ENCODE measurements at regions not wholly inside any gene's neighbourhood (a gene's known extent, or its start where the extent isn't known, plus 50 kb on each side); places are given as distances from the start of the nearest gene placed in this dataset.

DNA sequence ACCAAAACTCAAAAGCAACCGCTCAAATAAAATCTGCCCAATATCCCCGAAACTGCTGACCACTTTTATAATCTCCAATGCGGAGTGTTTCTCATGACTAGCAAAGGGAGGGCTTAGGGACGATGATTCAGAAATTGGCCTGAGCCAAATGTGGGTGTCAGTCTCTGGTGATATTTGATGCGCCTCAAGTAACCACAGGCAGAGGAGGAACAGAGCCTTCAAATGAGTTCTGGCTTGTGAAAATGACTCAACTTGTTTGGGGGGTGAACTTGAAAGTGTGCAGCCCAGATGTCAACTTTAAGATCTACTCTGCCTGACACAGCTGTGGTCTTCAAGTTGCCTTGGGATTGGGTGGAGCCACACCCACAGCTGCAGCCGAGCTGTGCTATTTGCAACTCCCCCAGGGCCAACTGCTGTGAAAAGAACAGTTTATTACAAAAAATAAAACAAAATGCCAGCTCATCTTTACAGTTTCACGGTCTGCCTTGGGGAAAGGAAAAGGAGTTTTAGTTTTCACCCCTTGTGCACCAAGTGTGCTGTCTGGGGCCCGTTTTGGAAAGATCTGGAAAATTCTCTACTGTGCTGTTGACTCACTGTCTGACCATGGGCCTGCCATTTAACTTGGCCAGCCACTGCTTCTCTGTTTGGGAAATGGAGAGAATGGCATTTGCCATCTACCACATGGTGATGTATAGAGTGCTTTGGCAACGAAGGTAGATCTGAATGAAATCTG lies 222.1 kb downstream of the MTX2 start:
- DNase-seq (peak; percentile 17 to 37), ATAC-seq (no peak)
- intact Hi-C loops (cut with DNase I, micrococcal nuclease): no loop called here

- no peak for ATAC-seq
- intact Hi-C loops (cut with DNase I, micrococcal nuclease): no loop called here
- no peak for DNase-seq
Measured at GRCh38 chr2:176492583-176492982, 223.3 kb downstream of the MTX2 start.

GRCh38 chr2:176493226-176493825 lies 224.1 kb downstream of the MTX2 start:
- no peak for ATAC-seq
- DNase-seq: no peak
- intact Hi-C loops (cut with DNase I, micrococcal nuclease): no loop called here

DNA sequence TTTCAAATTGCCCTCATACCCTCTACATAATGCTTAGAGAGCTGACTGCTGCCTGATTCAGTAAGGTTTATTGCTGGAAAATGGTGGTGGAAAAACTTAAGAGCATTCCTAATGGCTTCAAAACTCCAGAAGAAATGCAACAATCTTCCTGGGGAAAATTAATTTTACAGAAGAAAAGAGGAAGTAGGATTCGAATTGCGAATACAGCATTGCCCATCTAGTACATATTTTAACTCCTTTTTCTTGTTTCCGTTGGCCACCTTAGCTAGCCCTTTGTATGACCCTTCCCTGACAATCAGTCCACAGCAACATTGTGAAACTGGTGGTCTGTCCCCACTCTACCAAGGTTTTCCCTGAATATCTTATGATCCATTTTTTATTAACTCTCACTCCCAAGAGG lies 224.7 kb downstream of the MTX2 start:
- intact Hi-C loops (cut with DNase I, micrococcal nuclease): no loop called here
- ATAC-seq: no peak
- no peak for DNase-seq

DNA sequence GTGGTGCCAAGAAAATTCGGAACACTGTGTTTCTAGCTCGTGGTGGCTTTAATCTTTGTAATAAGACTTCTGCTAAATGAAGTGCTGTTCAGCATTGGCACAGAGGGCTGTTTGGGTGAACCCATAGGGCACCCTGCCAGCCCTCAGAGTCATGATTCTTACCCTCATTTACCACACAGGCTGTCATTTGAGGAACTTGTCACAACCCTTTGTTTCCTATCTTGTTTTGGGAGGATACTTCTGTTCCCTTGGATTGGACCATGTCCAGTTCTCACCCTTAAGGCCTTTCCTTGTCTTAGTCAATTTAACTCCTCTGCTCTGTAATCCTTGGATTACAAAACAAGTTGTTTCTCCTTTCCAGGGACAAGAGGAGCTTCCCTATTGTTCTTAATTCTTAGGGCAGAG lies 225.7 kb downstream of the MTX2 start:
- ATAC-seq (no peak), DNase-seq (peak in 1 of 2 donors; percentile 20)
- intact Hi-C loops (cut with DNase I, micrococcal nuclease): no loop called here

GRCh38 chr2:176495826-176496225 lies 226.6 kb downstream of the MTX2 start:
- DNase-seq: no peak
- intact Hi-C loops (cut with DNase I, micrococcal nuclease): no loop called here
- ATAC-seq: no peak

- intact Hi-C loops (cut with DNase I, micrococcal nuclease): no loop called here
- ATAC-seq (peak; percentile 33), DNase-seq (no peak)
Measured at GRCh38 chr2:176496761-176497160, 227.5 kb downstream of the MTX2 start.

GRCh38 chr2:176500901-176501300 lies 231.7 kb downstream of the MTX2 start:
- DNase-seq: no peak
- intact Hi-C loops (cut with DNase I, micrococcal nuclease): no loop called here
- ATAC-seq: no peak

- DNase-seq: no peak
- ATAC-seq: peak; percentile 64
- intact Hi-C loops (cut with DNase I, micrococcal nuclease): no loop called here
Measured at GRCh38 chr2:176501617-176502016, 232.4 kb downstream of the MTX2 start.

- no peak for DNase-seq
- peak; percentile 51 for ATAC-seq
- intact Hi-C loops (cut with DNase I, micrococcal nuclease): no loop called here
Measured at GRCh38 chr2:176502619-176503018, 233.4 kb downstream of the MTX2 start.

GRCh38 chr2:176503776-176504175 lies 234.5 kb downstream of the MTX2 start:
- DNase-seq (no peak), ATAC-seq (peak; percentile 73)
- intact Hi-C loops (cut with DNase I, micrococcal nuclease): no loop called here

DNA sequence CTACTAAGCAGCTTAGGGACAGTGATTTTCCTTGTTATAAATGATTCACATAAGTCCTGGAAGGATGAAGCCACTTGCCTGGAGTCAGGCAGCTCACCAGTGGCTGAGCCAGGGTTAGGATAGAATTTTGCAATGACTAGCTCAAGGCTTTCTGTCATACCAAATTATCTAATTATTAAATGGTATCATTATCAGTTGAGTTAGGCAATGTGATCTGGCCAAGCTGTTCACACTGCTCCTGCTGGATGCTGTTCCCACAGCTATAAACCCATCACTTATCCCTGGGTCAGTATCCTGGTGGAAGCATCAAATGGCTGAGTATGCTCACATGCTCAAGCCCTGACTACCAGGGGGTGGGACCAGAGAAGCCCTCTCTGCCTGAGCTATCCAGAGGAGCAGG lies 235.2 kb downstream of the MTX2 start:
- no peak for ATAC-seq
- DNase-seq: no peak
- intact Hi-C loops (cut with DNase I, micrococcal nuclease): no loop called here

DNA sequence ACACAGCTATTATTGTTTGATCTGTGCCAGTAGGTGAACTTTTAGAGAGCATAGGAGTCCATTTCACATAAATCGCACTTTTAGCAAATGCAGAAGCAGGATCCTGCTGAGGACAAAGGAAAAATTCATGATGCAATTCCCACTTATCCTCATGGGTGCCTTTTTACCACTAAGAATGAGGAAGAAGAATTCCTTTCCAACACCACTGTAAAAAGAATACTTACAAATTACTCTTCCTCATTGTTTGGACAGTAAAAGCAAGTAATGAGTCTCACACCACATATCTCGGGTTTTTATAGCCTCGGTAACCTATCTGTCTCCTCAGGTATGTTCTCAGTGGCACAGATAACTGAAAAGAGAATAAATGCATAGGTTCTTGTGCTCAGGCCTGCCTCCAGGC lies 238.5 kb downstream of the MTX2 start:
- peak; percentile 37 for ATAC-seq
- intact Hi-C loops (cut with DNase I, micrococcal nuclease): no loop called here
- DNase-seq: no peak

DNA sequence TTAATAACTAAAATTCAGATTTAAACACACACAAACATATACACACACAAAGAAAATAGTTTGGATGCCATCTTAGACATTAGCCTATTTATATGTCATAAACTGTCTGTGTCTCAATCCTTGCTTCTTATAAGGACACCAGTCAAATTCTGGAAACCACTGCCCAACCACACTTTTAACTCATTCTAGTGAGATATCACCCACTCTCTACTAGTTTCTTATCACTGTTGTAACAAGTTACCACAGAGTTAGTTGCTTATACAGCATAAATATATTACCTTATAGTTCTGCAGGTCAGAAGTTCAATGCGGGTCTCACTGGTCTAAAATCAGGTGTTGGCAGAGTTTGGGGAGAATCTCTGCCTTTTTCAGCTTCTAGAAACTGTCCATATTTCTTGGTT lies 239.1 kb downstream of the MTX2 start:
- no peak for DNase-seq
- intact Hi-C loops (cut with DNase I, micrococcal nuclease): no loop called here
- no peak for ATAC-seq

DNA sequence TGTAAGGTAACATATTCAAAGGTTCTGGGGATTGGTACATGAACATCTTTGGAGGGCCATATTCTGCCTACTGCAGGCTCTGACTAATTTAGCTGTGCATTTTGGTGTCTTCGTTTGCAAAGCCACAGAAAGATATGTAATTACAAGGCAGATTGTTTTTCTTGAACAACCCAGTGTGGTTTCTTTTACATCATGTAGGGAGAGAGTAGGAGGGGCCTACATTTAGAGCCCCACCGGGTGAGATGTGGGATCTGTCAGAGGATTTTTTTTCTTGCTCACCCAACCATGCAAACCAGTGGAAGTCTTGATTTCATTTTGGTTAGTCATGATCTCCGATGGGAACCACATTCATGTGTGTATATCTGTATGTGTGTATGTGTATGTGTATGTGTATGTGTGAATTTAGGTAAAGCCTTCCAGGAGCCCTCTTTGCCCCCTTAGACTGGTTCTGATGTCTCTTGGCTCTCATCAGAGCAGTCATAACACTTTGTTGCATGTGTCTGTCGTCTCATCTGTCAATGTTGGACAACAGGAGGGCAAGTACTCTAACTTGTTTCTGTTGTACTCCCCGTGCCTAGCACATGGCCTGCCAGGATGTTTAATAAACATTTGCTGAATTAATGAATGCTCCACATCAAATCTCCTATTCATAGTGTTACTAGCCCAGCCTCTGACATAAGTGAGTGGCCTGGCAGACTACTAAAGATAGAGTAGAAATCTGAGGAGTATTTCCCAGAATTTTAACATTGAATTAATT lies 239.9 kb downstream of the MTX2 start:
- intact Hi-C loops (cut with DNase I, micrococcal nuclease): no loop called here
- DNase-seq: no peak
- no peak for ATAC-seq

- DNase-seq (no peak), ATAC-seq (no peak)
- intact Hi-C loops (cut with DNase I, micrococcal nuclease): no loop called here
Measured at GRCh38 chr2:176514276-176514675, 245.0 kb downstream of the MTX2 start.

DNA sequence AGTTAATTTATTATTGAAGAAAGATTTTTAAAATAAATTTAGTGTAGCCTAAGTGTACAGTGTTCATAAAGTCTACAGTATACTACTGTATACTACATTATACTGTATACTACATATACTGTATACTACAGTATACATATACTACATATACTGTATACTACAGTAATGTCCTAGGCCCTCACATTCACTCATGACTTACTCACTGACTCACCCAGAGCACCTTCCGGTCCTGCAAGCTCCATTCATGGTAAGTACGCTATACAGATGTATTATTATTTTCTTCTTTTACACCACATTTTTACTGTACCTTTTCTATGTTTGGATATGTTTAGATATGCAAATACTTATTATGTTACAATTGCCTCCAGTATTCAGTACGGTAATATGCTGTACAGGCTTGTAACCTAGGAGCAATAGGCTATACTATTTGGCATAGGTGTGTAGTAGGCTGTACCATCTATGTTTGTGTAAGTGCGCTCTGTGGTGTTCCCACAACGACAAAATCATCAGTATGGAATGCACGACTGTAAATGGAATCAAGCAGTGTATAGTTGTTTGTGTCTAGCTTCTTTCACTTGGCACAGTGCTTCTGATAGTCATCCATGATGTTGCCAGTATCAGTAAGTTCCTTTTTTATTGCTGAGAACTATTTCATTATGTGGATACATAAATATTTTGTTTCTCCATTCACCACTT lies 245.7 kb downstream of the MTX2 start:
- DNase-seq (no peak), ATAC-seq (no peak)
- intact Hi-C loops (cut with DNase I, micrococcal nuclease): no loop called here

DNA sequence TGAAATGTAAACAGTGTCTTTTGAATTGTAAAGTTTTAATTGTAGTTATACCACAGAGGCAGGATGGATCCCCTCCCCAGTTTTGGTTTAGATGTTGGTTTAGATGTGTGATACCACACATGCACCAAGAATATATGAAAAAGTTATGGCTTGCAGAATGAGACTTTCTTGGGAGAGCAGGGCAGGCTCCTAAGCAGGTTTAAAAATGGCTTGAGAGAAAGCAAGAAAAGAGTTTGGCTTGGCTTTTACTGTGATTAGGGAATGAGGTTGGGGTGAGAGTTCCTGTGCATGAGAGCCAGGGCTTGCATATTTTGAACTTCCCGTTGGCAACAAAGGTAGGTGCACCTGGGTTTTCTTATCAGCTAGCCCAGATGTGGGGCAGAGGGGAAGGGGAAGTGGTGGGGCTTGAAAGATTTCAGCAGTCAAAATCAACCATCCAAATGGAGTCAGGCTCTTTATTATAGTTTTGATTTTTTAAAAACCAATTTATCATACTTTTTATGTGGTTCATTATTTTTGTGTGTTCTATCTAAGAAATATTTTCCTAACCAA lies 246.9 kb downstream of the MTX2 start:
- DNase-seq (no peak), ATAC-seq (no peak)
- intact Hi-C loops (cut with DNase I, micrococcal nuclease): no loop called here

DNA sequence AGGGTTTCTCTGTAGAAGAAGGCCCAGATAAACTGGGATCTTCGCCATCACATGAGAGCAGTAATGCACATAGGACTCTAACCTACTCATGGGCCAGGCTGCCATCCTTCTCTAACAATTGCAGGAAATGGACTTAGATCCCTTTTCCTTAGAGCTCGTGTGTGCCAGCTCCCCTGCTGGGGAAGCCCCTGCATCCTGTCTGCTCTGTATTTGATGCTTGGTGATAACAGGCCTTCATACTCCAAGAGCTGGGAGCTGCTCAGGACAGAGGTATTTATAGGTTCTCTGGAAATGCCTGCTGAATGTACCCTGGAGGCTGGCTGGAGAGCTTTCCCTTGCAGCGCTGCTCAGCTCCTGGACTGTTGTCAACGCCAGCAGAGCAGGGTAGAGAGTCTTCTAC lies 249.6 kb downstream of the MTX2 start:
- no peak for DNase-seq
- ATAC-seq: peak; percentile 49
- intact Hi-C loops (cut with DNase I, micrococcal nuclease): no loop called here

All from left colon (tissue), 2 donors.